HEK293T (cell line): ENCODE measurements at regions not wholly inside any gene's neighbourhood (a gene's known extent, or its start where the extent isn't known, plus 50 kb on each side); places are given as distances from the start of the nearest gene placed in this dataset.
"Not testable (repeated sequence)": the region's sequence is repeated elsewhere in the genome, so short reads cannot be mapped to it uniquely, and the experiment has no call there.

Experiments
- FOXM1 ChIP-seq: fragments of 450-650 bp; IDR thresholded peaks from 2 replicates; pipeline ENCODE4 v1.6.1; 2017; ENCODE audit warnings: mild to moderate bottlenecking, borderline replicate concordance
- HDGF ChIP-seq: fragments of 450-650 bp; IDR thresholded peaks from 2 replicates; pipeline ENCODE4 v1.6.1; 2017; ENCODE audit warnings: antibody characterized with exemption, borderline replicate concordance
- SP1 ChIP-seq: fragments of 450-650 bp; IDR thresholded peaks from 2 replicates; pipeline ENCODE4 v1.6.1; 2017
- TARDBP ChIP-seq: fragments of 450-650 bp; IDR thresholded peaks from 2 replicates; pipeline ENCODE4 v1.6.1; 2016

- TF ChIP-seq HDGF, FOXM1, TARDBP, SP1: not testable (repeated sequence)
Observed at GRCh38 chr20:54352541-54352940, 122.9 kb upstream of the DOK5 start.
